ENCODE measurements at regions not wholly inside any gene's neighbourhood (a gene's known extent, or its start where the extent isn't known, plus 50 kb on each side); places are given as distances from the start of the nearest gene placed in this dataset.

DNA sequence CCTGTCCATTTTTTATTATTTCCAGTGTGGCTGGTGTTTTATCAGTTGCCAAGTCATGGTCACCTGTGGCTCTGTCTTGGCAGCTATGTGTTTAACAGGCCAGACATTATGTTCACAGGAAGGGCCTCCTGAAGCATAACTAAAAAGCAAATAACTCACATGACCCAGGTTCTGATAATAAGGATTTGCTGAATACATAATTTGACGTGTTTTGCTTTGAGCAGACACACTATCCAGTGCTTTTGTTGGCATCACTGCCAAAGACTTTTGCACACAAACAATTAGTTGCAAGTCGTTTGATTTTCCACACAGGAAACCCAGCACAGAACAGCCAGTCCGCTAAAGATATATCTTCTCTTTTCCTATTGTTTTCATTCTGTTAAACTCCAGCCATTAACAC, 173.6 kb downstream of the ARL4A start:
- no peak for TF ChIP-seq POLR2AphosphoS5 (IDR thresholded peaks at IDR 0.05; ENCODE audit: borderline replicate concordance, low read depth, low read length)
- no peak for TF ChIP-seq EZH2 (IDR thresholded peaks at IDR 0.05)
- no peak for TF ChIP-seq FOXP2 (optimal IDR thresholded peaks at IDR 0.05; ENCODE audit: control extremely low read depth, extremely low read length, insufficient read depth)
